SK-N-SH treated with all-trans-retinoic acid at 6 μM for 48 hours (cell line): ENCODE measurements at regions not wholly inside any gene's neighbourhood (a gene's known extent, or its start where the extent isn't known, plus 50 kb on each side); places are given as distances from the start of the nearest gene placed in this dataset.

Experiments used
- ATAC-seq: fragments of 200-7000 bp; cut with Tn5 transposase; 3 replicates; pipeline ENCODE4 v1.9.1; 2020; ENCODE audit warnings: mild to moderate bottlenecking, moderate library complexity
- BACH2 ChIP-seq: fragments of 250-450 bp; sonication (Bioruptor Pico); IDR thresholded peaks from 2 replicates; pipeline ENCODE4 v1.9.0; 2021; ENCODE audit warnings: mild to moderate bottlenecking, borderline replicate concordance
- GLIS3 ChIP-seq: fragments of 250-450 bp; sonication (Bioruptor Pico); IDR thresholded peaks from 2 replicates; pipeline ENCODE4 v1.5.0; 2020; ENCODE audit warnings: mild to moderate bottlenecking, moderate library complexity
- ISL1 ChIP-seq: fragments of 250-450 bp; sonication (Bioruptor Pico); IDR thresholded peaks from 2 replicates; pipeline ENCODE4 v2.1.2; 2022; ENCODE audit warnings: mild to moderate bottlenecking, moderate library complexity
- OSR1 ChIP-seq: fragments of 250-450 bp; sonication (Bioruptor Pico); IDR thresholded peaks from 2 replicates; pipeline ENCODE4 v1.8.0; 2022; ENCODE audit warnings: moderate library complexity, mild to moderate bottlenecking, inconsistent platforms
- PPARA ChIP-seq: fragments of 250-450 bp; sonication (Bioruptor Pico); IDR thresholded peaks from 2 replicates; pipeline ENCODE4 v1.5.0; 2020; ENCODE audit warnings: mild to moderate bottlenecking, borderline replicate concordance
- SNAI2 ChIP-seq: fragments of 250-450 bp; sonication (Bioruptor Pico); IDR thresholded peaks from 2 replicates; pipeline ENCODE4 v1.5.0; 2020; ENCODE audit warnings: mild to moderate bottlenecking, moderate library complexity
- TCF4 ChIP-seq: fragments of 250-450 bp; sonication (Bioruptor Pico); IDR thresholded peaks from 2 replicates; pipeline ENCODE4 v1.8.0; 2021; ENCODE audit warnings: mild to moderate bottlenecking, moderate library complexity, borderline replicate concordance
- ZC3H10 ChIP-seq: fragments of 250-450 bp; sonication (Bioruptor Pico); IDR thresholded peaks from 2 replicates; pipeline ENCODE4 v1.5.1; 2021; ENCODE audit warnings: mild to moderate bottlenecking, moderate library complexity
- ZFP3 ChIP-seq: fragments of 250-450 bp; sonication (Bioruptor Pico); IDR thresholded peaks from 2 replicates; pipeline ENCODE4 v1.5.0; 2020; ENCODE audit warnings: mild to moderate bottlenecking, moderate library complexity
- ZFP30 ChIP-seq: fragments of 450-650 bp; formaldehyde crosslinking; IDR thresholded peaks from 2 replicates; pipeline ENCODE4 v1.5.0; 2022; ENCODE audit warnings: mild to moderate bottlenecking, moderate library complexity
- ZNF70 ChIP-seq: fragments of 450-650 bp; formaldehyde crosslinking; IDR thresholded peaks from 2 replicates; pipeline ENCODE4 v1.5.0; 2020; ENCODE audit warnings: mild to moderate bottlenecking, moderate library complexity
- TF ChIP-seq, protein P1 (sequence below): fragments of 250-450 bp; sonication (Bioruptor Pico); IDR thresholded peaks from 2 replicates; pipeline ENCODE4 v1.5.0; 2020; ENCODE audit warnings: mild to moderate bottlenecking, moderate library complexity
- TF ChIP-seq, protein P2 (sequence below): fragments of 250-450 bp; sonication (Bioruptor Pico); IDR thresholded peaks from 2 replicates; pipeline ENCODE4 v1.8.0; 2021; ENCODE audit warnings: low read depth, mild to moderate bottlenecking, moderate library complexity, borderline replicate concordance
- TF ChIP-seq, protein P3 (sequence below): fragments of 250-450 bp; sonication (Bioruptor Pico); IDR thresholded peaks from 2 replicates; pipeline ENCODE4 v1.5.1; 2020; ENCODE audit warnings: low read depth, mild to moderate bottlenecking, moderate library complexity
- TF ChIP-seq, protein P4 (sequence below): fragments of 250-450 bp; sonication (Bioruptor Pico); IDR thresholded peaks from 2 replicates; pipeline ENCODE4 v1.5.1; 2021; ENCODE audit warnings: mild to moderate bottlenecking, moderate library complexity
- TF ChIP-seq, protein P5 (sequence below): fragments of 250-450 bp; sonication (Bioruptor Pico); IDR thresholded peaks from 2 replicates; pipeline ENCODE4 v1.8.0; 2020; ENCODE audit warnings: mild to moderate bottlenecking, moderate library complexity, borderline replicate concordance

DNA sequence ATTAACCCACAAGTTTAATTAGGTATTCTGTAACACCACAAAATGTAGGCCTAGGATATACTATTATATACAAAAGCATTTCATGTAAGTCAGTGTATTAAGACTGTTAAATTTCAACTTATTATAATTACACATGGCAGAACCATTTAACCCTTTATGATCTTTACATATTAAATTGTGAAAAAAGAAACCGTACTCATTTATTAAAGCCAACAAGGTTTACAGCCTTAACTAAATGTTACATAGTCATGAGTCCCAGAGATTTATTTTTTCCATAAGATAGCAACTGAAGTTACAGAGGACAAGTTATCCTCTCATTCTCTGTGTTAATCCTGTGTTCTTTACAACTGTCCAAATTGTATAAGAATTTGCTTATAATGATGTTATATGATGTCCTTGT is 615.8 kb upstream of the AGTR1 start:
- ATAC-seq = no peak
- TF ChIP-seq, protein P1, sequence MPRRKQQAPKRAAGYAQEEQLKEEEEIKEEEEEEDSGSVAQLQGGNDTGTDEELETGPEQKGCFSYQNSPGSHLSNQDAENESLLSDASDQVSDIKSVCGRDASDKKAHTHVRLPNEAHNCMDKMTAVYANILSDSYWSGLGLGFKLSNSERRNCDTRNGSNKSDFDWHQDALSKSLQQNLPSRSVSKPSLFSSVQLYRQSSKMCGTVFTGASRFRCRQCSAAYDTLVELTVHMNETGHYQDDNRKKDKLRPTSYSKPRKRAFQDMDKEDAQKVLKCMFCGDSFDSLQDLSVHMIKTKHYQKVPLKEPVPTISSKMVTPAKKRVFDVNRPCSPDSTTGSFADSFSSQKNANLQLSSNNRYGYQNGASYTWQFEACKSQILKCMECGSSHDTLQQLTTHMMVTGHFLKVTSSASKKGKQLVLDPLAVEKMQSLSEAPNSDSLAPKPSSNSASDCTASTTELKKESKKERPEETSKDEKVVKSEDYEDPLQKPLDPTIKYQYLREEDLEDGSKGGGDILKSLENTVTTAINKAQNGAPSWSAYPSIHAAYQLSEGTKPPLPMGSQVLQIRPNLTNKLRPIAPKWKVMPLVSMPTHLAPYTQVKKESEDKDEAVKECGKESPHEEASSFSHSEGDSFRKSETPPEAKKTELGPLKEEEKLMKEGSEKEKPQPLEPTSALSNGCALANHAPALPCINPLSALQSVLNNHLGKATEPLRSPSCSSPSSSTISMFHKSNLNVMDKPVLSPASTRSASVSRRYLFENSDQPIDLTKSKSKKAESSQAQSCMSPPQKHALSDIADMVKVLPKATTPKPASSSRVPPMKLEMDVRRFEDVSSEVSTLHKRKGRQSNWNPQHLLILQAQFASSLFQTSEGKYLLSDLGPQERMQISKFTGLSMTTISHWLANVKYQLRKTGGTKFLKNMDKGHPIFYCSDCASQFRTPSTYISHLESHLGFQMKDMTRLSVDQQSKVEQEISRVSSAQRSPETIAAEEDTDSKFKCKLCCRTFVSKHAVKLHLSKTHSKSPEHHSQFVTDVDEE (CRISPR knock-in tag) = no peak
- TF ChIP-seq, protein P2, sequence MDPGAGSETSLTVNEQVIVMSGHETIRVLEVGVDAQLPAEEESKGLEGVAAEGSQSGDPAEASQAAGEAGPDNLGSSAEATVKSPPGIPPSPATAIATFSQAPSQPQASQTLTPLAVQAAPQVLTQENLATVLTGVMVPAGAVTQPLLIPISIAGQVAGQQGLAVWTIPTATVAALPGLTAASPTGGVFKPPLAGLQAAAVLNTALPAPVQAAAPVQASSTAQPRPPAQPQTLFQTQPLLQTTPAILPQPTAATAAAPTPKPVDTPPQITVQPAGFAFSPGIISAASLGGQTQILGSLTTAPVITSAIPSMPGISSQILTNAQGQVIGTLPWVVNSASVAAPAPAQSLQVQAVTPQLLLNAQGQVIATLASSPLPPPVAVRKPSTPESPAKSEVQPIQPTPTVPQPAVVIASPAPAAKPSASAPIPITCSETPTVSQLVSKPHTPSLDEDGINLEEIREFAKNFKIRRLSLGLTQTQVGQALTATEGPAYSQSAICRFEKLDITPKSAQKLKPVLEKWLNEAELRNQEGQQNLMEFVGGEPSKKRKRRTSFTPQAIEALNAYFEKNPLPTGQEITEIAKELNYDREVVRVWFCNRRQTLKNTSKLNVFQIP = no peak
- TF ChIP-seq ZC3H10 (no peak), ZFP3 (no peak), ISL1 (CRISPR knock-in tag) (no peak), SNAI2 (CRISPR knock-in tag) (no peak), ZNF70 (CRISPR knock-in tag) (no peak), OSR1 (no peak), GLIS3 (CRISPR knock-in tag) (no peak), TCF4 (no peak)
- TF ChIP-seq, protein P3, sequence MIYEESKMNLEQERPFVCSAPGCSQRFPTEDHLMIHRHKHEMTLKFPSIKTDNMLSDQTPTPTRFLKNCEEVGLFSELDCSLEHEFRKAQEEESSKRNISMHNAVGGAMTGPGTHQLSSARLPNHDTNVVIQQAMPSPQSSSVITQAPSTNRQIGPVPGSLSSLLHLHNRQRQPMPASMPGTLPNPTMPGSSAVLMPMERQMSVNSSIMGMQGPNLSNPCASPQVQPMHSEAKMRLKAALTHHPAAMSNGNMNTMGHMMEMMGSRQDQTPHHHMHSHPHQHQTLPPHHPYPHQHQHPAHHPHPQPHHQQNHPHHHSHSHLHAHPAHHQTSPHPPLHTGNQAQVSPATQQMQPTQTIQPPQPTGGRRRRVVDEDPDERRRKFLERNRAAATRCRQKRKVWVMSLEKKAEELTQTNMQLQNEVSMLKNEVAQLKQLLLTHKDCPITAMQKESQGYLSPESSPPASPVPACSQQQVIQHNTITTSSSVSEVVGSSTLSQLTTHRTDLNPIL (CRISPR knock-in tag) = no peak
- TF ChIP-seq, protein P4, sequence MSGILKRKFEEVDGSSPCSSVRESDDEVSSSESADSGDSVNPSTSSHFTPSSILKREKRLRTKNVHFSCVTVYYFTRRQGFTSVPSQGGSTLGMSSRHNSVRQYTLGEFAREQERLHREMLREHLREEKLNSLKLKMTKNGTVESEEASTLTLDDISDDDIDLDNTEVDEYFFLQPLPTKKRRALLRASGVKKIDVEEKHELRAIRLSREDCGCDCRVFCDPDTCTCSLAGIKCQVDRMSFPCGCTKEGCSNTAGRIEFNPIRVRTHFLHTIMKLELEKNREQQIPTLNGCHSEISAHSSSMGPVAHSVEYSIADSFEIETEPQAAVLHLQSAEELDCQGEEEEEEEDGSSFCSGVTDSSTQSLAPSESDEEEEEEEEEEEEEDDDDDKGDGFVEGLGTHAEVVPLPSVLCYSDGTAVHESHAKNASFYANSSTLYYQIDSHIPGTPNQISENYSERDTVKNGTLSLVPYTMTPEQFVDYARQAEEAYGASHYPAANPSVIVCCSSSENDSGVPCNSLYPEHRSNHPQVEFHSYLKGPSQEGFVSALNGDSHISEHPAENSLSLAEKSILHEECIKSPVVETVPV (CRISPR knock-in tag) = no peak
- TF ChIP-seq, protein P5, sequence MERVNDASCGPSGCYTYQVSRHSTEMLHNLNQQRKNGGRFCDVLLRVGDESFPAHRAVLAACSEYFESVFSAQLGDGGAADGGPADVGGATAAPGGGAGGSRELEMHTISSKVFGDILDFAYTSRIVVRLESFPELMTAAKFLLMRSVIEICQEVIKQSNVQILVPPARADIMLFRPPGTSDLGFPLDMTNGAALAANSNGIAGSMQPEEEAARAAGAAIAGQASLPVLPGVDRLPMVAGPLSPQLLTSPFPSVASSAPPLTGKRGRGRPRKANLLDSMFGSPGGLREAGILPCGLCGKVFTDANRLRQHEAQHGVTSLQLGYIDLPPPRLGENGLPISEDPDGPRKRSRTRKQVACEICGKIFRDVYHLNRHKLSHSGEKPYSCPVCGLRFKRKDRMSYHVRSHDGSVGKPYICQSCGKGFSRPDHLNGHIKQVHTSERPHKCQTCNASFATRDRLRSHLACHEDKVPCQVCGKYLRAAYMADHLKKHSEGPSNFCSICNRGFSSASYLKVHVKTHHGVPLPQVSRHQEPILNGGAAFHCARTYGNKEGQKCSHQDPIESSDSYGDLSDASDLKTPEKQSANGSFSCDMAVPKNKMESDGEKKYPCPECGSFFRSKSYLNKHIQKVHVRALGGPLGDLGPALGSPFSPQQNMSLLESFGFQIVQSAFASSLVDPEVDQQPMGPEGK (CRISPR knock-in tag) = no peak
- TF ChIP-seq, all 23 proteins: peak for 0

DNA sequence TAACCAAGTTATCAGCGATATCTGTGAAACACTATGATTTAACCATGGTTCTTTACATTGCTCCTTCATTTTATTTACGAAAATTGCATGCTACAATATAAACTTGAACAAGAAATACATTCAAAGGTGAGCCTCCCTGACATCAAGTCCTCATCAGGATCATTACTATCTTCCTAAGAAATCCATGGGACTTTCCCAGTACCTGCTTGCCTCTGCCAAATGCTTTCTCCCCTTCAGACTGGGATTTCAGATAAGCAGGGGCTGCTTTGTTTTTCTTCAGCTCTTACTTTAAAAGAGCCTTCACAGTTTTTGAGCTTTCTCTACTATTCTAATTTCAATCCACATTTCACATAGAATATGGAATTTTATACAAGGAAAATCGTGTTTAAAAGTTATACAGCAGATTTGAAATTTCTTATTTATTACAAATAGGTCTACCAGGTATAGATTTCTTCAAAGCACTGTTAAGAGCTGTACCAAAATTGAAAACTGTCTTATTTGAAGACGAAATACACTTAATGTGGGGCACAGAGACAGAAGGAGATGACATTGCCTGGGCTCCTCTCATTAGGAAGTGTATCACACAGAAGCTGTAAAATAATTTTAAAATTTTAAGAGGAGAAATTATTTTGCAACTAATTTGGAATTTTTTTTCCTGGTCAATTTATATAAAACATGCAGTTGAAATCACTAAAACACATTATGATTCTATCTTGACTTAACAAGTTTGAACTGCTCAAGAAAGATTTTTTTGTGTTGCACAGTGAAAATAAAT is 615.0 kb upstream of the AGTR1 start:
- ATAC-seq = no peak
- TF ChIP-seq TCF4 (no peak), ZC3H10 (no peak), PPARA (CRISPR knock-in tag) (no peak), ZFP30 (CRISPR knock-in tag) (no peak), BACH2 (no peak)
- TF ChIP-seq, protein P3 (CRISPR knock-in tag) = no peak
- TF ChIP-seq, protein P1 (CRISPR knock-in tag) = no peak
